Liver (tissue), 8 donors: ENCODE measurements at regions not wholly inside any gene's neighbourhood (a gene's known extent, or its start where the extent isn't known, plus 50 kb on each side); places are given as distances from the start of the nearest gene placed in this dataset.

Experiments used
- DNase-seq: peaks from one replicate; pipeline ENCODE4 v3.0.0-alpha.2; 2017; ENCODE audit warnings: low spot score
- H3K27ac ChIP-seq, 2 donors: one replicate each; pipeline ENCODE4 v1.7.0; 2013; ENCODE audit warnings: inconsistent platforms in 2 of 2, low read length in 2 of 2, control low read depth in 1 of 2, low read depth in 1 of 2, mild to moderate bottlenecking in 1 of 2
- H3K27me3 ChIP-seq, 4 donors: one replicate each; pipeline versions ENCODE4 v1.6.1 to v1.7.0; 2013; ENCODE audit warnings: low read length in 3 of 4, inconsistent platforms in 1 of 4, mild to moderate bottlenecking in 1 of 4, moderate library complexity in 1 of 4; ENCODE audit not compliant: control insufficient read depth in 4 of 4, insufficient read depth in 4 of 4
- H3K36me3 ChIP-seq, 4 donors: one replicate each; pipeline versions ENCODE4 v1.6.1 to v1.7.0; 2013; ENCODE audit warnings: low read length in 3 of 4, mild to moderate bottlenecking in 3 of 4, low read depth in 1 of 4, moderate library complexity in 1 of 4; ENCODE audit not compliant: control insufficient read depth in 4 of 4, insufficient read depth in 3 of 4
- H3K4me1 ChIP-seq, 4 donors: one replicate each; pipeline versions ENCODE4 v1.6.1 to v1.7.0; 2013; ENCODE audit warnings: low read length in 3 of 4, mild to moderate bottlenecking in 3 of 4, moderate library complexity in 1 of 4; ENCODE audit not compliant: control insufficient read depth in 4 of 4, insufficient read depth in 4 of 4
- H3K4me3 ChIP-seq, 3 donors: one replicate each; pipeline versions ENCODE4 v1.6.1 to v1.7.0; 2013; ENCODE audit warnings: low read length in 3 of 3, control low read depth in 1 of 3, low read depth in 1 of 3, mild to moderate bottlenecking in 1 of 3
- H3K9ac ChIP-seq, 2 donors: one replicate each; pipeline ENCODE4 v1.7.0; 2013; ENCODE audit warnings: low read length in 2 of 2, mild to moderate bottlenecking in 2 of 2, moderate library complexity in 2 of 2, control low read depth in 1 of 2, low read depth in 1 of 2
- H3K9me3 ChIP-seq, 4 donors: one replicate each; pipeline versions ENCODE4 v1.6.1 to v1.7.0; 2013; ENCODE audit warnings: low read length in 3 of 4; ENCODE audit not compliant: control insufficient read depth in 4 of 4
- ATF3 ChIP-seq: IDR thresholded peaks from 2 replicates; pipeline ENCODE4 v1.6.1; 2016; ENCODE audit warnings: antibody characterized with exemption
- CTCF ChIP-seq: fragments of 150-350 bp; IDR thresholded peaks from 2 replicates; pipeline ENCODE4 v1.5.1; 2017; ENCODE audit warnings: improper control_type of control experiment, low read depth, low read length; ENCODE audit not compliant: missing input control
- EGR1 ChIP-seq, 2 donors: IDR thresholded peaks; 2 replicates each; pipeline ENCODE4 v1.6.1; 2016 to 2018; ENCODE audit warnings: antibody characterized with exemption in 2 of 2, low read depth in 2 of 2
- FOXA1 ChIP-seq: IDR thresholded peaks from 2 replicates; pipeline ENCODE4 v1.6.1; 2016; ENCODE audit warnings: antibody characterized with exemption
- GABPA ChIP-seq, 2 donors: IDR thresholded peaks in 1 of 2; conservative IDR thresholded peaks in 1 of 2; 2 replicates each; pipeline ENCODE4 v1.6.1; 2016; ENCODE audit warnings: antibody characterized with exemption in 2 of 2, mild to moderate bottlenecking in 1 of 2, moderate library complexity in 1 of 2
- HNF4A ChIP-seq, 2 donors: conservative IDR thresholded peaks; 2 replicates each; pipeline ENCODE4 v1.6.1; 2016; ENCODE audit warnings: antibody characterized with exemption in 2 of 2, mild to moderate bottlenecking in 2 of 2
- HNF4G ChIP-seq: IDR thresholded peaks from 2 replicates; pipeline ENCODE4 v1.6.1; 2016; ENCODE audit warnings: antibody characterized with exemption
- JUND ChIP-seq, 2 donors: IDR thresholded peaks; 2 replicates each; pipeline ENCODE4 v1.6.1; 2016; ENCODE audit warnings: antibody characterized with exemption in 2 of 2
- MAX ChIP-seq: IDR thresholded peaks from 2 replicates; pipeline ENCODE4 v1.6.1; 2016; ENCODE audit warnings: antibody characterized with exemption
- NR2F2 ChIP-seq: IDR thresholded peaks from 2 replicates; pipeline ENCODE4 v1.6.1; 2016; ENCODE audit warnings: antibody characterized with exemption
- RAD21 ChIP-seq, 2 donors: IDR thresholded peaks; 2 replicates each; pipeline ENCODE4 v1.6.1; 2016; ENCODE audit warnings: antibody characterized with exemption in 2 of 2, mild to moderate bottlenecking in 2 of 2
- REST ChIP-seq: IDR thresholded peaks from 2 replicates; pipeline ENCODE4 v1.6.1; 2016; ENCODE audit warnings: antibody characterized with exemption, mild to moderate bottlenecking
- RXRA ChIP-seq, 2 donors: IDR thresholded peaks; 2 replicates each; pipeline ENCODE4 v1.6.1; 2017 to 2018; ENCODE audit warnings: antibody characterized with exemption in 2 of 2, mild to moderate bottlenecking in 1 of 2
- SP1 ChIP-seq: IDR thresholded peaks from 2 replicates; pipeline ENCODE4 v1.6.1; 2018; ENCODE audit warnings: antibody characterized with exemption, mild to moderate bottlenecking
- TAF1 ChIP-seq: conservative IDR thresholded peaks from 2 replicates; pipeline ENCODE4 v1.6.1; 2016; ENCODE audit warnings: antibody characterized with exemption, mild to moderate bottlenecking
- ZBTB33 ChIP-seq: IDR thresholded peaks from 2 replicates; pipeline ENCODE4 v1.6.1; 2016; ENCODE audit warnings: antibody characterized with exemption
- WGBS: extraction: QIAGEN DNeasy Blood & Tissue Kit; methylation state at CpG from one replicate; pipeline ENCODE4 v1.1.7; 2013; 5-methylcytosine and 5-hydroxymethylcytosine counted together
- donor health status: healthy.
- donor health status: healthy.
- donor health status: healthy.
- donor health status: healthy.
- donor health status: healthy.

GRCh38 chr1:157418231-157418630 is 134.1 kb downstream of the FCRL5 start:
- DNase-seq = no peak
- no peak overlapping the region for H3K27ac ChIP-seq
- no peaks in the 10 kb centered on the region for H3K27me3 ChIP-seq
- H3K36me3 ChIP-seq = no peaks in the 10 kb centered on the region
- no peak overlapping the region for H3K4me3 ChIP-seq
- H3K9me3 ChIP-seq = no peaks in the 10 kb centered on the region
- TF ChIP-seq GABPA (IDR thresholded peaks at IDR 0.05 in 1 of 2, conservative IDR thresholded peaks at IDR 0.05 in 1 of 2) (no peak), MAX (no peak), HNF4A (conservative IDR thresholded peaks at IDR 0.05) (no peak), NR2F2 (no peak), REST (no peak), TAF1 (no peak), RXRA (IDR thresholded peaks at IDR 0.05) (no peak), ZBTB33 (no peak), SP1 (no peak), CTCF (no peak), FOXA1 (no peak), JUND (IDR thresholded peaks at IDR 0.05) (no peak), ATF3 (no peak), EGR1 (IDR thresholded peaks at IDR 0.05; ENCODE audit: low read depth in 2 of 2) (no peak)
- no peak overlapping the region for H3K9ac ChIP-seq
- 92% methylated on average over 1 of the region's 1 CpG for WGBS
- no peaks in the 10 kb centered on the region for H3K4me1 ChIP-seq

- no peaks in the 10 kb centered on the region for H3K36me3 ChIP-seq
- H3K9ac ChIP-seq = no peak overlapping the region
- H3K27me3 ChIP-seq = no peaks in the 10 kb centered on the region
- no peak overlapping the region for H3K4me3 ChIP-seq
- no peaks in the 10 kb centered on the region for H3K9me3 ChIP-seq
- TF ChIP-seq HNF4G (no peak), NR2F2 (no peak), ATF3 (no peak), RAD21 (IDR thresholded peaks at IDR 0.05) (no peak), TAF1 (no peak)
- no peaks in the 10 kb centered on the region for H3K4me1 ChIP-seq
- H3K27ac ChIP-seq = no peak overlapping the region
- WGBS = 81% methylated on average over 5 of the region's 5 CpGs
- no peak for DNase-seq
Observed at GRCh38 chr1:157415661-157416060, 136.7 kb downstream of the FCRL5 start.
